Spinal cord (tissue), 9 donors: ENCODE measurements at regions not wholly inside any gene's neighbourhood (a gene's known extent, or its start where the extent isn't known, plus 50 kb on each side); places are given as distances from the start of the nearest gene placed in this dataset.

Experiments
- DNase-seq, 6 donors: peaks; one replicate each; pipeline versions ENCODE4 v3.0.0 to v3.0.0-alpha.2; 2013 to 2015; ENCODE audit warnings: low spot score in 6 of 6, low read depth in 4 of 6
- H3K27ac ChIP-seq: one replicate; pipeline ENCODE4 v1.5.1; 2013; ENCODE audit warnings: low read depth, low read length, control low read depth
- H3K27me3 ChIP-seq: one replicate; pipeline ENCODE4 v1.6.1; 2013; ENCODE audit warnings: low read length; ENCODE audit not compliant: control insufficient read depth, insufficient read depth
- H3K36me3 ChIP-seq: one replicate; pipeline ENCODE4 v1.6.1; 2013; ENCODE audit warnings: low read length; ENCODE audit not compliant: control insufficient read depth, insufficient read depth
- H3K4me1 ChIP-seq: one replicate; pipeline ENCODE4 v1.6.1; 2013; ENCODE audit warnings: low read length; ENCODE audit not compliant: control insufficient read depth, insufficient read depth
- H3K4me3 ChIP-seq: one replicate; pipeline ENCODE4 v1.5.1; 2013; ENCODE audit warnings: low read depth, low read length, control low read depth
- H3K9me3 ChIP-seq: one replicate; pipeline ENCODE4 v1.6.1; 2013; ENCODE audit warnings: low read length; ENCODE audit not compliant: control insufficient read depth, insufficient read depth
- WGBS: methylation state at CpG from one replicate; pipeline ENCODE4 v1.1.5; 2013; ENCODE audit warnings: missing lambda C conversion rate; ENCODE audit not compliant: insufficient coverage; 5-methylcytosine and 5-hydroxymethylcytosine counted together
- donor health status: healthy.

DNA sequence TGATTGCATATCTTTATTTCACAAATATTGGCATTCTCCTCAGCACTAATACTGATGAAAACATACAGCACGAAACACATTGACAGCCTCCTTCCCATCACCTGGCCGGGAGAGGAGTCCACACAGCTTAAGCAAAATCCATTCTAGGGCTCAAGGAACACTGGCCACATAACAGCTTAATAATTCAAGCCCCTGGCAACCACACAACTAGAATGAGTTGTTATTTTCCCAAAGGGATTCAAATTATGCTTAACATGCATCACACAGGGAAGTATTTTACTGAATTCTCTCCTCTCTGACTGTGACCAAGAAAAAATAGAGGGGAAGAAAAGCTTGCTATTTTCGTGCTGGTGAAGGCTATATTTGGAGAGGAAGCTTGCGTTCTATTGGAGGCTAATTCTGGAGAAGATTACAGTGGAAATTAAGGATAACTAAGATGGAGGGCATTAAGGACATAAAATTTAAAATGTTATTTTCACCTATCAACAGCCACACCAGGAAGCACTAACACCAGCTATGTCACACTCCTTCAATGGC is 198.5 kb downstream of the ADGRG6 start:
- Histone ChIP-seq H3K27me3 (no peaks in the 10 kb centered on the region), H3K4me1 (no peaks in the 10 kb centered on the region), H3K4me3 (no peak overlapping the region), H3K36me3 (no peaks in the 10 kb centered on the region), H3K9me3 (peaks cover 2% of the 10 kb centered on the region), H3K27ac (no peak overlapping the region)
- WGBS, result no CpG with 5 or more reads among the region's 4 CpGs
- peak in 2 of 6 donors; percentile 24 to 26 for DNase-seq

DNA sequence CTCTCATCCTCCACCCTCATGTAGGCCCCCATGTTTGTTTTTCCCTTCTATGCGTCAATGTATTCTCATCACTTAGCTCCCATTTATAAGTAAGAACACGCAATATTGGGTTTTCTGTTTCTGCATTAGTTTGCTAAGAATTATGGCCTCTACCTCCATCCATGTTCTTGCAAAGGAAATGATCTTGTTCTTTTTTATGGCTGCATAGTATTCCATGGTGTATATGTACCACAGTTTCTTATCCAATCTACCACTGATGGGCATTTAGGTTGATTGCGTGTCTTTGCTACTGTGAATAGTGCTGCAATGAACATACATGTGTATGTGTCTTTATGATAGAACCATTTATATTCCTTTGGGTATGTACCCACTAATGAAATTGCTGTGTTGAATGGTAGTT is 200.0 kb downstream of the ADGRG6 start:
- Histone ChIP-seq H3K36me3 (no peaks in the 10 kb centered on the region), H3K27ac (no peak overlapping the region), H3K9me3 (peaks cover 2% of the 10 kb centered on the region), H3K4me1 (no peaks in the 10 kb centered on the region), H3K27me3 (no peaks in the 10 kb centered on the region), H3K4me3 (no peak overlapping the region)
- WGBS, result no CpG with 5 or more reads among the region's 3 CpGs
- DNase-seq, result no peak

DNA sequence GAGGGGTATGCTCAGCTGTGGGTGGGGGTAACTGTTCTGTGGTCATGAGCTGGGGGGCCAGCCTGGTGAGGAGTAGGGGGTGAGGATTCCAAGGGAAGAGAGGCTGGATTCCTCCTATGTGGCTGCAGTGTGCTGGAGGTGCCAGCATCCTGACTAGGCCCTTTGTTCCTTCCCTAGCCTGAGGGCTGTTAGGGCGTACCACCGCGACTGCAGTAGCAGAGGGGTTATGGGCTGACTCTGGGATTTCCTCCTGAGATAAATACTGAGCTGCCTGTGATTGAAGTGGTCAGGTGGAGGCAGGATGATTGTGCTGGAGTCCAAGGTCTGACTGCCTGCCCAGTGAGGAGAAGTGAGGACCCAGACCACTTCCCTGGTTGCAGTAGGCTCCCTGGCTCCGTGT is 205.3 kb downstream of the ADGRG6 start:
- no peak for DNase-seq
- Histone ChIP-seq H3K27me3 (no peaks in the 10 kb centered on the region), H3K9me3 (peaks cover 2% of the 10 kb centered on the region), H3K27ac (no peak overlapping the region), H3K36me3 (no peaks in the 10 kb centered on the region), H3K4me1 (no peaks in the 10 kb centered on the region), H3K4me3 (no peak overlapping the region)
- 98% methylated on average over 4 of the region's 4 CpGs for WGBS

DNA sequence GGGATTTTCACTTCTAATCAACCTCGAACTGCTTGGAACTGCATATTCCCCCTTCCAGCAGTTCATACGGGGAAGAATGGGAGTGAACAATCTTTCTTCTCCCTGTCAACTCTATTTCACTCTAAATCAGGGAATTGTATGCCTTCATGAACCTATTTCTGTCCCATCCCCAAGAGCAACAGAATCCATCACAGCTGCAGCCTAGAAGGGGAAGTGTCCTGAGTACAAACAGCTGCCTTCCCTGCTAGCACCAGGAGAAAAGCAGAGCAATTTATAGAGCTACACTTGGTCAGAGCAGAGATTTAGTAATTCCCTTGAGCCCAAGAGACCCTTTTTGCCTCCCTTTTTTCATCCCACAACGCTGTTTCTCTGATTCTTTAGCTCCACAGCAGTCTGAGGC is 208.4 kb downstream of the ADGRG6 start:
- 58% methylated on average over 1 of the region's 3 CpGs for WGBS
- Histone ChIP-seq H3K9me3 (no peaks in the 10 kb centered on the region), H3K4me1 (no peaks in the 10 kb centered on the region), H3K27me3 (no peaks in the 10 kb centered on the region), H3K4me3 (no peak overlapping the region), H3K27ac (no peak overlapping the region), H3K36me3 (no peaks in the 10 kb centered on the region)
- peak in 1 of 6 donors; percentile 6 for DNase-seq

DNA sequence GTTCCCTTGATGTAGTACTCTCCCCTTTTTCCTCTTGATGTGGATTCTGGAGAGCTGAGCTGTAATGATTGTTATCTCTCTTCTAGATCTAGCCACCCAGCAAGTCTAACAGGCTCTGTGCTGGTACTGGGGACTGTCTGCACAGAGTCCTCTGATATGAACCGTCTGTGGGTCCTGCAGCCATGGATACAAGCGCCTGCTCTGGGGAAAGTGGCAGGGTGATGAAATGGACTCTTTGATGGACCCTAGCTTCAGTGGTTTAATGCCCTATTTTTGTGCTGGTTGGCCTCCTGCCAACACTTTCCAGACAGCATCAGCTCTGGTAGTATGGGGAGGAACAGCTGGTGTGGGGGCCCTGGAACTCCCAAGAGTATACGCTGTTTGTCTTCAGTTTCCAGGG is 216.3 kb downstream of the ADGRG6 start:
- Histone ChIP-seq H3K4me3 (no peak overlapping the region), H3K27me3 (no peaks in the 10 kb centered on the region), H3K4me1 (peaks cover 5% of the 10 kb centered on the region), H3K9me3 (no peaks in the 10 kb centered on the region), H3K27ac (no peak overlapping the region), H3K36me3 (no peaks in the 10 kb centered on the region)
- WGBS, result 42% methylated on average over 3 of the region's 3 CpGs
- DNase-seq, result peak in 1 of 6 donors; percentile 13

DNA sequence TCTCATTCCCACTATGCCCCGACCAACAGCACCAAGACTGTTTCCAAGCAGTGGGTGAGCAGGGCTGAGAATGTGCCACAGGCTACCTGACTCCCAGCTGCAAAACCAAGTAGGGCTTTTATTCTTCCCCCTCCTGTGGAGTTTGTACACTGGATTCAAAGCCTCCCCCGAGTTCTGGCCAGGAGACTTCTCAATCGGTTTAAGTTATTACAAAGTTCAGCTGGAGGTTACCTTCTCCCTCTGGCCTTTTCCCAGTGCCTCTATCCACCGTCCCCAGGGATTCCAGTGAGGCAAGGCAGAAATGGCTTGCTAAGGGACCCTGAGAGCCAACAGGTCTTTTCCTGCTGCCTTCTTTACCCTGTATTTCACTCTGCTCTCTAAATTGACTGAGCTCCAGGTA is 217.0 kb downstream of the ADGRG6 start:
- H3K27me3 ChIP-seq, result no peaks in the 10 kb centered on the region
- 40% methylated on average over 3 of the region's 4 CpGs for WGBS
- peaks cover 5% of the 10 kb centered on the region for H3K4me1 ChIP-seq
- no peak overlapping the region for H3K27ac ChIP-seq
- H3K36me3 ChIP-seq, result no peaks in the 10 kb centered on the region
- no peak overlapping the region for H3K4me3 ChIP-seq
- DNase-seq, result no peak
- no peaks in the 10 kb centered on the region for H3K9me3 ChIP-seq

DNA sequence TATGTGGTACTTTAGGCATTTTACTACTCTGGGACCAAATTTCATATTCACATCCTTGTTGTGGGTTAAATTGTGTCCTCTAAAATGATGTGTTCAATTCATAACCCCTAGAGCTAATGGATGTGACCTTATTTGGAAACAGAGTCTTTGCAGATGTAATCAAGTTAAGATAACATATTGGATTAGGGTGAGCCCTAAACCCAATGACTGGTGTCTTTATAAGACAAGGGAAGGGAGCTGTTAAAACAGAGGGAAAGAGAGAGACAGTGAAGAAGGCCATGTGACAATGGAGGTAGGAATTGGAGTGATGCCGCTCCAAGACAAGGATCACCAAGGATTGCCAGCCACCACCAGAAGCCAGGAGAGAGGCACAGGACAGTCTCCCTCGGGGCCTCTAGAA is 220.0 kb downstream of the ADGRG6 start:
- Histone ChIP-seq H3K27ac (no peak overlapping the region), H3K36me3 (no peaks in the 10 kb centered on the region), H3K4me1 (peaks cover 5% of the 10 kb centered on the region), H3K9me3 (no peaks in the 10 kb centered on the region), H3K27me3 (no peaks in the 10 kb centered on the region), H3K4me3 (no peak overlapping the region)
- DNase-seq, result no peak
- WGBS, result no CpG with 5 or more reads among the region's 2 CpGs

DNA sequence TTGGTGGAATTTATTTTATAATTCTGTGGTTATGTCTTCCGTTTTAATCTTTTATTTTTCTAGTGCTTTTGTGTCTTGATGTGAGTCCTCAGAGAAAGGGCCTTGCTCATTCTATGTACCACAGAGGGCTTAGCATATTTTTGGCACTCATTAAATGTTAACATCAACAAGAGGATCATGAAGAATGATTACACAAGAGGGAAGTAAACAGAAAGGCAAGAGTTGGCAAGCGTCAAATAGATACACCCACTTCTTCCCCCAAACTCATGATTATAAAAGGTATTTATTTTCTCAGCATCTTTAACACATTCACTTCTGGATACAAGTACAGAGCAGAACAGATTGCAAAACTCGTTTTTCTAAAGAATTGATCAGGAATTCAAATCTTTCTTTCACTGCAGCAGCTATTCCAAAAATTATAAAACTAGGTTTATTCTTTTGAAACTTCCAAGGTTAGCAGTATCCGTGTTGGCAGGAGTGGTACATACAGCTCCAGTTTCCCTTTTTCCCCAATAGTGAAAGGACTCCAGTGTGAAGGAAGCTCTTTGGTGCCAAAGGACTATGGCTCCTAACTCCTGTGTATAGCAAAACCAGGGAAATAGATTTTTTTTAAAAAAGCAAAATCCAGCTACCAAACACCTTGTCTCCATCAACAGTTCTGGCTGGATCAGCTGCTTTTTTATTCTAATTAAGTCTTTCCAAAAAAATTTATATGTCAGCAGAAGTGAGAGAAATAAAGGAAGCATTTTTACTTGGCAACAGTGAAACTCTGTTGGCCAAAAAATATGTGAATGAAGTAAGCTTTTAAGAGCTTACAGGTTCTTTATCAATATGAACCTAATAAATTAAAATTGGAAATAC is 221.9 kb downstream of the ADGRG6 start:
- Histone ChIP-seq H3K36me3 (no peaks in the 10 kb centered on the region), H3K4me1 (no peaks in the 10 kb centered on the region), H3K9me3 (no peaks in the 10 kb centered on the region), H3K27me3 (no peaks in the 10 kb centered on the region), H3K27ac (no peak overlapping the region), H3K4me3 (no peak overlapping the region)
- peak in 3 of 6 donors; percentile 9 to 59 (median 55) for DNase-seq
- WGBS, result no CpG with 5 or more reads among the region's 4 CpGs

DNA sequence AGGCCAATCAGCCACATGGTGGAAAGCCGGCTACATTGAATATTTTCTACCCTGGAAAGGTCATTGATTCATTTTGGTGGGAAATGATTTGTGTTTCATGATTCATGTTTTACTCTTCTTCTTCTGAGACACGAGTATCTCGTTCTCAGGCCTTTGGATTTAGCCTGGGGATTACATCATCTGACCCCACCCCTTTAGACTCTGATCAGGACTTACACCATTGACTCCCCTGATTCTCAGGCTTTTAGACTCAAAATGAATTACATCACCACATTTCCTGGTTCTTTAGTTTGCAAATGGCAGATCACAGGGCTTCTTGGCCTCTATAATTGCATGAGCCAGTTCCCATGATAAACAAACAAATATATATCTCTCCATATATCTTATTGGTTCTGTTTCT is 228.8 kb downstream of the ADGRG6 start:
- H3K27me3 ChIP-seq, result no peaks in the 10 kb centered on the region
- H3K4me3 ChIP-seq, result no peak overlapping the region
- WGBS, result 83% methylated on average over 2 of the region's 3 CpGs
- H3K4me1 ChIP-seq, result no peaks in the 10 kb centered on the region
- H3K36me3 ChIP-seq, result no peaks in the 10 kb centered on the region
- DNase-seq, result no peak
- peaks cover 6% of the 10 kb centered on the region for H3K9me3 ChIP-seq
- no peak overlapping the region for H3K27ac ChIP-seq

DNA sequence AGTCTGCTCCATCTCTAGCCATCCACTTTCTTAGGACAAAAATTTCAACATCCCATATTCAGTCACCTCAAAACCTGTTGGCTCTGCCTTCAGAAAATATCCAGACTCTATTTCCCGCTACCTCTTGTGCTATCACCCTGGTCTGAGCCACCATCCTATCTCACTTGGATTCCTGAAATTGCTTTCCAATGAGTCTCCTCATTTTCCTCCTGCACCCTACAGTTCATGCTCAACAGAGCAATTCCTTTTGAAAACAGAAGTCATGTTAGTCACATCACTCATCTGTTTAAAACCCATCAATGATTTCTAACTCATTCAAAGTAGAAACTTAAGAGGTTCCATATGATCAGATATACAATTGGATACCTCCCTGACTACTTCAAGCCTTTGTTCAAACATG is 229.9 kb downstream of the ADGRG6 start:
- no peak for DNase-seq
- Histone ChIP-seq H3K27ac (no peak overlapping the region), H3K9me3 (peaks cover 6% of the 10 kb centered on the region), H3K4me1 (no peaks in the 10 kb centered on the region), H3K4me3 (no peak overlapping the region), H3K27me3 (no peaks in the 10 kb centered on the region), H3K36me3 (no peaks in the 10 kb centered on the region)
- WGBS, result 89% methylated on average over 1 of the region's 1 CpG
